ENCODE measurements at regions not wholly inside any gene's neighbourhood (a gene's known extent, or its start where the extent isn't known, plus 50 kb on each side); places are given as distances from the start of the nearest gene placed in this dataset.

DNA sequence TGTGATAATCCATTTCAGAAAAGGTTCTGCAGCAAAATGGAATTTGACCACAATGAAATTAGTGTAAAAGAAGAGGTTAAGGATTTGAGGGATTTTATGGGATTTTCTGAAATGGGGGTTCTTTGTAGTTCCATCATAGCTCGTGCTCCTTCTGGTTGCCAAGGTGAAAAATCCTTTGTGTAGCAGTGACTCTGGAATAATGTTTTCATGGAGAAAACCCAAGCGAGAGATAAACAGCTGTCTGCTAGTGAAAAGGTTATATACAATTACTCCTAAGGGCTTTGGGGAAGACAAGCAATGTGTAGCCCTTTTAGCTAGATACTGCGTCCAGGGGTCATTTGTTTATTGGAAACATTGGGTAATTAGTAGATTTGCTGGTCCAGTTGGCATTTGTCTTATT lies 453.2 kb upstream of the DEPDC1 start:
- WGBS: 65% methylated on average over 3 of the region's 3 CpGs
- TF ChIP-seq GABPA (IDR thresholded peaks at IDR 0.05 in 1 of 2, conservative IDR thresholded peaks at IDR 0.05 in 1 of 2): no peak
- Histone ChIP-seq H3K27me3 (ENCODE audit: control insufficient read depth in 4 of 4, insufficient read depth in 4 of 4, low read length in 3 of 4) (no peaks in the 10 kb centered on the region), H3K9ac (ENCODE audit: low read depth in 1 of 2, low read length in 2 of 2) (no peak overlapping the region), H3K36me3 (ENCODE audit: control insufficient read depth in 4 of 4, insufficient read depth in 3 of 4, low read depth in 1 of 4, low read length in 3 of 4) (no peaks in the 10 kb centered on the region), H3K27ac (ENCODE audit: low read depth in 1 of 2, low read length in 2 of 2) (no peak overlapping the region), H3K9me3 (ENCODE audit: control insufficient read depth in 4 of 4, low read length in 3 of 4) (peaks cover 0 to 1% (median 0%) of the 10 kb centered on the region in 4 donors), H3K4me1 (ENCODE audit: control insufficient read depth in 4 of 4, insufficient read depth in 4 of 4, low read length in 3 of 4) (no peaks in the 10 kb centered on the region), H3K4me3 (ENCODE audit: low read depth in 1 of 3, low read length in 3 of 3) (no peak overlapping the region)
- no peak for DNase-seq (ENCODE audit: low spot score)

- Histone ChIP-seq H3K27me3 (ENCODE audit: control insufficient read depth in 4 of 4, insufficient read depth in 4 of 4, low read length in 3 of 4) (no peaks in the 10 kb centered on the region), H3K4me1 (ENCODE audit: control insufficient read depth in 4 of 4, insufficient read depth in 4 of 4, low read length in 3 of 4) (no peaks in the 10 kb centered on the region), H3K9me3 (ENCODE audit: control insufficient read depth in 4 of 4, low read length in 3 of 4) (peaks cover 0 to 1% (median 0%) of the 10 kb centered on the region in 4 donors), H3K36me3 (ENCODE audit: control insufficient read depth in 4 of 4, insufficient read depth in 3 of 4, low read depth in 1 of 4, low read length in 3 of 4) (no peaks in the 10 kb centered on the region), H3K27ac (ENCODE audit: low read depth in 1 of 2, low read length in 2 of 2) (no peak overlapping the region), H3K4me3 (ENCODE audit: low read depth in 1 of 3, low read length in 3 of 3) (no peak overlapping the region), H3K9ac (ENCODE audit: low read depth in 1 of 2, low read length in 2 of 2) (no peak overlapping the region)
- DNase-seq (ENCODE audit: low spot score): no peak
- TF ChIP-seq FOXA1 (IDR thresholded peaks at IDR 0.05): no peak
- WGBS: 46% methylated on average over 1 of the region's 1 CpG
Measured at GRCh38 chr1:68953311-68953710, 456.4 kb upstream of the DEPDC1 start.

- H3K9me3 ChIP-seq (ENCODE audit: control insufficient read depth in 4 of 4, low read length in 3 of 4): peaks cover 0 to 1% (median 0%) of the 10 kb centered on the region in 4 donors
- H3K27me3 ChIP-seq (ENCODE audit: control insufficient read depth in 4 of 4, insufficient read depth in 4 of 4, low read length in 3 of 4): no peaks in the 10 kb centered on the region
- H3K4me3 ChIP-seq (ENCODE audit: low read depth in 1 of 3, low read length in 3 of 3): no peak overlapping the region
- no peak overlapping the region for H3K27ac ChIP-seq (ENCODE audit: low read depth in 1 of 2, low read length in 2 of 2)
- no peak for TF ChIP-seq YY1 (IDR thresholded peaks at IDR 0.05)
- TF ChIP-seq TAF1 (conservative IDR thresholded peaks at IDR 0.05): no peak
- TF ChIP-seq CTCF (IDR thresholded peaks at IDR 0.05; ENCODE audit: low read depth, low read length, missing input control): no peak
- no peak for TF ChIP-seq HNF4G (IDR thresholded peaks at IDR 0.05)
- H3K9ac ChIP-seq (ENCODE audit: low read depth in 1 of 2, low read length in 2 of 2): no peak overlapping the region
- H3K4me1 ChIP-seq (ENCODE audit: control insufficient read depth in 4 of 4, insufficient read depth in 4 of 4, low read length in 3 of 4): no peaks in the 10 kb centered on the region
- H3K36me3 ChIP-seq (ENCODE audit: control insufficient read depth in 4 of 4, insufficient read depth in 3 of 4, low read depth in 1 of 4, low read length in 3 of 4): no peaks in the 10 kb centered on the region
- no peak for DNase-seq (ENCODE audit: low spot score)
- 96% methylated on average over 2 of the region's 2 CpGs for WGBS
Measured at GRCh38 chr1:68954841-68955240, 458.0 kb upstream of the DEPDC1 start.

- Histone ChIP-seq H3K4me3 (ENCODE audit: low read depth in 1 of 3, low read length in 3 of 3) (no peak overlapping the region), H3K9ac (ENCODE audit: low read depth in 1 of 2, low read length in 2 of 2) (no peak overlapping the region), H3K27me3 (ENCODE audit: control insufficient read depth in 4 of 4, insufficient read depth in 4 of 4, low read length in 3 of 4) (no peaks in the 10 kb centered on the region), H3K4me1 (ENCODE audit: control insufficient read depth in 4 of 4, insufficient read depth in 4 of 4, low read length in 3 of 4) (no peaks in the 10 kb centered on the region), H3K36me3 (ENCODE audit: control insufficient read depth in 4 of 4, insufficient read depth in 3 of 4, low read depth in 1 of 4, low read length in 3 of 4) (no peaks in the 10 kb centered on the region), H3K27ac (ENCODE audit: low read depth in 1 of 2, low read length in 2 of 2) (no peak overlapping the region), H3K9me3 (ENCODE audit: control insufficient read depth in 4 of 4, low read length in 3 of 4) (peaks cover 0 to 1% (median 0%) of the 10 kb centered on the region in 4 donors)
- WGBS: 83% methylated on average over 5 of the region's 5 CpGs
- TF ChIP-seq CTCF (IDR thresholded peaks at IDR 0.05; ENCODE audit: low read depth, low read length, missing input control) (no peak), FOXA2 (IDR thresholded peaks at IDR 0.05) (no peak)
- no peak for DNase-seq (ENCODE audit: low spot score)
Measured at GRCh38 chr1:68955424-68955823, 458.5 kb upstream of the DEPDC1 start.
